ENCODE measurements at regions not wholly inside any gene's neighbourhood (a gene's known extent, or its start where the extent isn't known, plus 50 kb on each side); places are given as distances from the start of the nearest gene placed in this dataset.

- Histone ChIP-seq H3K27me3 (no peaks in the 10 kb centered on the region), H3K4me3 (no peak overlapping the region), H3K4me1 (no peaks in the 10 kb centered on the region), H3K36me3 (no peaks in the 10 kb centered on the region), H3K9me3 (peaks cover 0 to 16% (median 11%) of the 10 kb centered on the region in 3 donors), H3K27ac (no peak overlapping the region)
- TF ChIP-seq CTCF (IDR thresholded peaks at IDR 0.05), result no peak
- TF ChIP-seq POLR2A (IDR thresholded peaks at IDR 0.05), result no peak
- intact Hi-C loops (cut with DNase I), result no loop called here
- 55 to 71% methylated on average over 4 of the region's 4 CpGs for whole genome bisulfite sequencing, 2 donors
- no peak for DNase-seq
Observed at GRCh38 chr2:122389694-122390093, 634.2 kb downstream of the TSN start.

- intact Hi-C loops (cut with DNase I), result no loop called here
- no peak for DNase-seq
- Histone ChIP-seq H3K4me1 (no peaks in the 10 kb centered on the region), H3K4me3 (no peak overlapping the region), H3K36me3 (no peaks in the 10 kb centered on the region), H3K9me3 (peaks cover 0 to 16% (median 11%) of the 10 kb centered on the region in 3 donors), H3K27ac (no peak overlapping the region), H3K27me3 (no peaks in the 10 kb centered on the region)
- no peak for TF ChIP-seq POLR2A (IDR thresholded peaks at IDR 0.05)
- 50 to 69% methylated on average over 1 of the region's 1 CpG for WGBS, 2 donors
Observed at GRCh38 chr2:122390406-122390805, 635.0 kb downstream of the TSN start.

GRCh38 chr2:122391726-122392125, 636.3 kb downstream of the TSN start:
- intact Hi-C loops (cut with DNase I), result no loop called here
- no peaks in the 10 kb centered on the region for H3K27me3 ChIP-seq
- WGBS, 2 donors, result 61 to 63% methylated on average over 3 of the region's 3 CpGs
- no peak overlapping the region for H3K4me3 ChIP-seq
- no peaks in the 10 kb centered on the region for H3K36me3 ChIP-seq
- H3K27ac ChIP-seq, result no peak overlapping the region
- H3K9me3 ChIP-seq, result peaks cover 0 to 16% (median 11%) of the 10 kb centered on the region in 3 donors
- TF ChIP-seq POLR2A (IDR thresholded peaks at IDR 0.05) (no peak), CTCF (IDR thresholded peaks at IDR 0.05) (no peak)
- H3K4me1 ChIP-seq, result no peaks in the 10 kb centered on the region
- no peak for DNase-seq

- DNase-seq, result no peak
- 77 to 86% methylated on average over 6 of the region's 6 CpGs for WGBS, 2 donors
- Histone ChIP-seq H3K27me3 (no peaks in the 10 kb centered on the region), H3K9me3 (no peaks in the 10 kb centered on the region), H3K36me3 (no peaks in the 10 kb centered on the region), H3K4me1 (no peaks in the 10 kb centered on the region), H3K27ac (no peak overlapping the region), H3K4me3 (no peak overlapping the region)
- TF ChIP-seq CTCF (IDR thresholded peaks at IDR 0.05), result no peak
- intact Hi-C loops (cut with DNase I), result no loop called here
Observed at GRCh38 chr2:122395687-122396086, 640.2 kb downstream of the TSN start.

GRCh38 chr2:122411231-122411630, 655.8 kb downstream of the TSN start:
- TF ChIP-seq CTCF (IDR thresholded peaks at IDR 0.05) (no peak), POLR2A (IDR thresholded peaks at IDR 0.05) (no peak)
- 55 to 60% methylated on average over 5 of the region's 5 CpGs for WGBS, 2 donors
- Histone ChIP-seq H3K27ac (no peak overlapping the region), H3K4me3 (no peak overlapping the region), H3K4me1 (no peaks in the 10 kb centered on the region), H3K27me3 (no peaks in the 10 kb centered on the region), H3K9me3 (peaks cover 0 to 6% (median 0%) of the 10 kb centered on the region in 3 donors), H3K36me3 (no peaks in the 10 kb centered on the region)
- DNase-seq, result no peak
- intact Hi-C loops (cut with DNase I), result no loop called here

GRCh38 chr2:122412360-122412759, 656.9 kb downstream of the TSN start:
- TF ChIP-seq POLR2A (IDR thresholded peaks at IDR 0.05), result no peak
- TF ChIP-seq CTCF (IDR thresholded peaks at IDR 0.05), result no peak
- intact Hi-C loops (cut with DNase I), result no loop called here
- WGBS, 2 donors, result 31 to 38% methylated on average over 6 of the region's 6 CpGs
- DNase-seq, result no peak
- Histone ChIP-seq H3K36me3 (no peaks in the 10 kb centered on the region), H3K4me3 (no peak overlapping the region), H3K27me3 (no peaks in the 10 kb centered on the region), H3K27ac (no peak overlapping the region), H3K4me1 (no peaks in the 10 kb centered on the region), H3K9me3 (peaks cover 0 to 6% (median 0%) of the 10 kb centered on the region in 3 donors)

Data from esophagus squamous epithelium (tissue), 5 donors.